ENCODE measurements at regions not wholly inside any gene's neighbourhood (a gene's known extent, or its start where the extent isn't known, plus 50 kb on each side); places are given as distances from the start of the nearest gene placed in this dataset.

DNA sequence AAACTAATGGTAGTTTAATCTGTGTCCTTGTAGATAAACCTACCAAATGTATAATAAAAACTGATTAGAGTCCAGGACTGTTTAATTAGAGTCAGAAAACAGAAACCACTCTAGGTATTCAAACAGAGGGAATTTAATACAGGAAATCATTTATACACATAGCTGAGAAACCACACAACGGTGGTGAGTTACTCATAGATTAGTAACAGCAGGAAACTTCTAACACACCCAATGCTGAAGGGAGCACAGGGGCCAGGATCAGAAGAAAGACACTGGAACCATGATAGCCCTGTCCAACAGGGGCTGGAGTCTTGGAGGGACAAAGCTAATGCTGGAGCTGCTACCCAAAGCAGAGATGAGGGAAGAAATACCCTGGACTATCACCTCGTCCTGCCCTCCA, 321.0 kb downstream of the ACTL7B start:
- no peaks in the 10 kb centered on the region; the same call in 1 of the 2 replicates for H3K9me3 ChIP-seq (ENCODE audit: control insufficient read depth, insufficient read depth, low read length)
- no peak overlapping the region for H3K9ac ChIP-seq (ENCODE audit: low read depth, low read length)
- no peaks in the 10 kb centered on the region for H3K36me3 ChIP-seq (ENCODE audit: insufficient read depth, low read length)
- no peaks in the 10 kb centered on the region for H3K4me1 ChIP-seq (ENCODE audit: insufficient read depth, low read length)

DNA sequence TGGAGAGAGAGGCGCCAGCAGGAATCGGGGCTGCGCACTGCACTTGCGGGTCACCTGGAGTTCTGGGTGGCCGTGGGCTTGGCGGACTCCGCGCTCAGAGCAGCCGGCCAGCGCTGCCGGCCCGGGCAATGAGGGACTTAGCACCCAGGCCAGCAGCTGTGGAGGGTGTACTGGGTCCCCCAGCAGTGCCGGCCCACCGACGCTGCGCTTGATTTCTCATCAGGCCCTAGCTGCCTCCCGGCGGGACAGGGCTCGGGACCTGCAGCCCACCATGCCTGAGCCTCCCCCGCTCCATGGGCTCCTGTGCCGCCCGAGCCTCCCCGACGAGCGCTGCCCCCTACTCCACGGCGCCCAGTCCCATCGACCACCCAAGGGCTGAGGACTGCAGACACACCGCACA, 325.6 kb downstream of the ACTL7B start:
- Histone ChIP-seq H3K9ac (ENCODE audit: low read depth, low read length) (no peak overlapping the region), H3K4me1 (ENCODE audit: insufficient read depth, low read length) (no peaks in the 10 kb centered on the region), H3K36me3 (ENCODE audit: insufficient read depth, low read length) (no peaks in the 10 kb centered on the region), H3K9me3 (ENCODE audit: control insufficient read depth, insufficient read depth, low read length) (no peaks in the 10 kb centered on the region; the same call in 1 of the 2 replicates)

DNA sequence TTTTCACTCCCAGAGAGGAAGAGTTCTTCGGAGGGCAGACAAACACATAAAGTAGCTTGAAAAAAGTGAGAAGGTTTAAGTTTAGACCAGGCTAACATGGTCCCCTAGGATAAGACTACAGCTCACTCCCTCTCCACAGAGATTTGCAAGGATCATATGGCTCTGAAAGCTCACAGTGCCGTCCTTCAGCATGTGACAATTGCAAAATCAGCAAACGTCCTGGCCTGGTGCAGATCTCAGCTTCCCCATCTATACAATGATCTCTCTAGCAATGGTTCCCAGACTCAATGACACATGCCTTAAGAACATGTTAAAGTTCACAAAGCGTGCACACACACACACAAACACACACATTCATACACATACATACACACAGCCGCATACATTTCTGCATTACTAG, 327.6 kb downstream of the ACTL7B start:
- Histone ChIP-seq H3K4me1 (ENCODE audit: insufficient read depth, low read length) (no peaks in the 10 kb centered on the region), H3K9ac (ENCODE audit: low read depth, low read length) (no peak overlapping the region), H3K36me3 (ENCODE audit: insufficient read depth, low read length) (no peaks in the 10 kb centered on the region), H3K9me3 (ENCODE audit: control insufficient read depth, insufficient read depth, low read length) (no peaks in the 10 kb centered on the region; the same call in 1 of the 2 replicates)

DNA sequence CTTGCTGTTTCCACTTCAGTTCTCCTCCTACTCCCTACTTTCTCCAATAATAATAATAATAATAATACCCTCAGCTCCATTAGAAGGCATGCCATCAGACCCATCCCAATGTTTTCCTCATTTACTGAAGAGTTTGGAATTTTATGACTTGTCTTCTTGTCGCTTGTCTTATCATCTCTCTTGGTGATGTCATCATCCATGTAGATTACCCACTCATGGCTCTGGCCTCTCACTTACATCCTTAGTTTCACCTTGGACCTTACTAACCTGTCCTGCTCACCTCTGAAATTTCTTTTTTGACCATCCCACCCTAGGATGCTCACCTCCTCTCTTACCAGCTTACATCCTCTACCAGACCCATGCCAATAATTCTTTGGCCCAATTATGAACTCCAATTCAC, 329.3 kb downstream of the ACTL7B start:
- no peaks in the 10 kb centered on the region for H3K36me3 ChIP-seq (ENCODE audit: insufficient read depth, low read length)
- H3K4me1 ChIP-seq (ENCODE audit: insufficient read depth, low read length): no peaks in the 10 kb centered on the region
- H3K9me3 ChIP-seq (ENCODE audit: control insufficient read depth, insufficient read depth, low read length): no peaks in the 10 kb centered on the region; the same call in 1 of the 2 replicates
- H3K9ac ChIP-seq (ENCODE audit: low read depth, low read length): no peak overlapping the region

DNA sequence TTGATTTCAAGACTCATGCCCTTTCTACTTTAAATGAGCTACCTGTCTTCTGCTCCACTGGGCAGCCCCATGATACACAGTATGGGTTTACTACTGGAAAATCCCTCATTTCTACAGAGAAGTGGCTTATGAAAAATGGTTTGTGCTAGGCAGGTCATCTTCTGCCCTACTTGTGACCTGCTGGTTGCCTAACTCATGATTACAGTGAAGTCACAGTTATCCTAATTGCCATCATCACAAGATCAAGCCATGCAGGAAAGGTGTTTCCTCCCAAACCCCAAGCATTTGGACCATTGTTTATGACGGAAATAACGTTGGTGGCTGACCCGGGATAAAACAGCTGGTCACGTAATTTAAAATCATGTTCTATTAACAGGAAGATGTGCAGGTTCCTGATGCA, 330.6 kb downstream of the ACTL7B start:
- Histone ChIP-seq H3K36me3 (ENCODE audit: insufficient read depth, low read length) (no peaks in the 10 kb centered on the region), H3K9me3 (ENCODE audit: control insufficient read depth, insufficient read depth, low read length) (no peaks in the 10 kb centered on the region; the same call in 1 of the 2 replicates), H3K9ac (ENCODE audit: low read depth, low read length) (no peak overlapping the region), H3K4me1 (ENCODE audit: insufficient read depth, low read length) (no peaks in the 10 kb centered on the region)

DNA sequence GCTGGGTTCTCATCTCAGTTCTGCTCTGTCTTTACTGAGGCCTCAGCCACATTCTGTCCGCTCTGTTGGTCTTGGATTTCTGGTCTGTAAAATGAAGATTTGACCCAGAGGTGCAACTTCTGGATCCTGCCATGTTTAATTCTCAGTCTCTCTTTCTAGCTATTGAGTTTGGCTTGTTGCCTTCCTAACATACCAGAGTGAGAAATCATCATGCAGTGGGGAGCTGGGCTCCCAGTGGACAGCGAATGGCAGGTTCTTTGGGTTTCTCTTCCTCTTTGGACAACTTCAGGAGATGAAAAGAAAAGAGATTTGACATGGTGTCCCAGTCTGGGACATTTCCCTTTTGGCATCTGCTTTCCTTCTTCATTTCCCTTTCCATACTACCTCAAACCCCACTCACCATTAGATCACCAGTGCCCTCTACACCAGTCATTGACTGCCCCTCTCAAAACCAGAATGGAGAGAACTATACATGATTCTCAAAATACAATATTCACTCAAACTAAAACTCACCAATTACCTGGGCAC, 334.7 kb downstream of the ACTL7B start:
- H3K9me3 ChIP-seq (ENCODE audit: control insufficient read depth, insufficient read depth, low read length): no peaks in the 10 kb centered on the region
- no peaks in the 10 kb centered on the region for H3K36me3 ChIP-seq (ENCODE audit: insufficient read depth, low read length)

DNA sequence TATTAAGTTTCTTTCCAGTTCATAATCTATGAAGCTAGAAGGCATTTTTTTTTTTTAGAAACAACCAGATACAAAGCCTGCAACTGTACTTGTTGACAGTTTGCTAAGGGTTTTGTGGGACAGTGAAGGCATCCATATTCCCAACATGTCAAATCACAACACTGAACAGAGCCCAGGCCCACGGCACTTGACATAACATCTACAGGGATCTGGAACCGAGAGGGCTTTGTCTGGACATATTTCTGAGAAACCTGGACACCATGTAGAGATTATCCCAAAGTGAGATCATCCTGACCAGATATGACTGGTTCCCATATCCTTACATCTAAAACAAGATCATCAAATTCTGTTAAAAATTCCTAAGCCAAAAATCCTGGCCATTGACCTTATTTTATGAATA, 336.3 kb downstream of the ACTL7B start:
- H3K4me1 ChIP-seq (ENCODE audit: insufficient read depth, low read length): no peaks in the 10 kb centered on the region
- H3K9me3 ChIP-seq (ENCODE audit: control insufficient read depth, insufficient read depth, low read length): no peaks in the 10 kb centered on the region
- no peak overlapping the region for H3K9ac ChIP-seq (ENCODE audit: low read depth, low read length)
- H3K36me3 ChIP-seq (ENCODE audit: insufficient read depth, low read length): no peaks in the 10 kb centered on the region

More for the DNA sequence above, 334.7 kb downstream of the ACTL7B start:
- H3K9ac ChIP-seq (ENCODE audit: low read depth, low read length): no peak overlapping the region
- no peaks in the 10 kb centered on the region for H3K4me1 ChIP-seq (ENCODE audit: insufficient read depth, low read length)

DNA sequence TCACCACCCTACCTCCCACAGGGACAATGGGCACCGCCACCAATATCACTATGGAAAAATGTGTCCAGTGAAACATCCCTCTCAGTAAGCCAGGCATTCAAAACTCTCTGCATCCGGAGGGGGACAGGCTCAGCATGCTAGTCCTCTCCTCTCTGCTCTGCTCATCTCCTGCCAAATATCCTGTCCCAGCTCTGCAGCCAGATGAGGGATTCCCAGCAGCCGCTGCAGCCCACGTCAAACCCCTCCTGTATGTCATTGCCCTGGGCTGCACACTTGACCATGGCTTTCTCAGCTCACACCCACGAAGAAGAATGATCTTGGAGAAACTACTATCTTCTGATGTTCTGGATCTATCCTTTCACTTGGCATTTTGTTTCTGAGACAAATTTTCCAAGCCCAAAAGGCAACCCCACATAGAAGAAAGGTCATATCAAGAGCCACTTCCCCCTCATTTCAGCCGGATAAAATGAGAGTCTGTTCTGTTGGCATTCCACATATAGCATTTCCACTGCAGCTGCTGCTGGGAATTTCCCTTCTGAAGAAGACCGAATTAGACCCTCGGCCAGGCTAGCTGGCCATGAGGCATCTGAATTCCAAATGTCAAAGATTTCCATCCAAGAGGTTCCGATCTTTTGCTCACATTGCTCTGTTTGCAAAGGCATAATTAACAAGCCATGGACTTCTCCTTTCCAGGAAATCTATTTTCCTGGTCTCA, 338.0 kb downstream of the ACTL7B start:
- H3K9ac ChIP-seq (ENCODE audit: low read depth, low read length): no peak overlapping the region

DNA sequence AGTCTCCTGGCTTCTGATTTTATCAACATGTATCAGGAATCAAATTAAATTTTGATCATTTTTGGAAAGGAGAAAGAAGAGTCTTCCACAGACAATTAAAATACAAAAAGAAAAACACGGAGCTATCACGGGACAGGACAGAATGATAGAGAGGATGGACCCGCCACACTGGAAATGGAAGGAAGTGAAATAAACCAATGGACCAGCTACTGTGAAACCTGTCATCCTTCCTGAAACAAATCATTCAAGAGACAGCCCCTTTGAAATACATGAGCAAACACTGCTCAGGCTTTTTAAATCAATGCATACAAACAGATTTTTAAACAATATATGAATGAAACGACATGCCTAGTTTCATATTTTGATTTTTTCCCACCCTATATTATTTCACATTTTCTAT, 339.4 kb downstream of the ACTL7B start:
- Histone ChIP-seq H3K4me1 (ENCODE audit: insufficient read depth, low read length) (no peaks in the 10 kb centered on the region), H3K9ac (ENCODE audit: low read depth, low read length) (no peak overlapping the region), H3K36me3 (ENCODE audit: insufficient read depth, low read length) (no peaks in the 10 kb centered on the region), H3K9me3 (ENCODE audit: control insufficient read depth, insufficient read depth, low read length) (no peaks in the 10 kb centered on the region)

More for the DNA sequence above, 338.0 kb downstream of the ACTL7B start:
- no peaks in the 10 kb centered on the region for H3K36me3 ChIP-seq (ENCODE audit: insufficient read depth, low read length)
- H3K9me3 ChIP-seq (ENCODE audit: control insufficient read depth, insufficient read depth, low read length): no peaks in the 10 kb centered on the region
- H3K4me1 ChIP-seq (ENCODE audit: insufficient read depth, low read length): no peaks in the 10 kb centered on the region

DNA sequence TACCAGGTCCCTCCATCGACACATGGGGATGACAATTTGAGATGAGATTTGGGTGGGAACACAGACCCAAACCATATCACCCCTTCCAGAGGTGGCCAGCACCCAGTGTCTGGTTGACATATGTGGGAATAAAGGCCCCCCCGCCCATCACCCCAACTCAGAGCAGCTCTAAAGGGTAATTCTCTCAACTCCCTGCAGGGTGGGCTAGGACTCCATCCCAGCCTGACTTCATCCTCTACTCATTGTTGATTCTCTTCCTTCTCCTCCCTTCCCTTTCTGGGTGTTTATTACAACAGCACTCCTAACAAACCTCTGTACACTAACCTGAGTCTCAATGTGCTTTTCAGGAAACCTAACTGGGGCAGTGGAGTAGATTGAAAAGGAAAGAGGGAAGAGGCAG, 339.9 kb downstream of the ACTL7B start:
- Histone ChIP-seq H3K4me1 (ENCODE audit: insufficient read depth, low read length) (no peaks in the 10 kb centered on the region), H3K9ac (ENCODE audit: low read depth, low read length) (no peak overlapping the region), H3K9me3 (ENCODE audit: control insufficient read depth, insufficient read depth, low read length) (no peaks in the 10 kb centered on the region), H3K36me3 (ENCODE audit: insufficient read depth, low read length) (no peaks in the 10 kb centered on the region)

DNA sequence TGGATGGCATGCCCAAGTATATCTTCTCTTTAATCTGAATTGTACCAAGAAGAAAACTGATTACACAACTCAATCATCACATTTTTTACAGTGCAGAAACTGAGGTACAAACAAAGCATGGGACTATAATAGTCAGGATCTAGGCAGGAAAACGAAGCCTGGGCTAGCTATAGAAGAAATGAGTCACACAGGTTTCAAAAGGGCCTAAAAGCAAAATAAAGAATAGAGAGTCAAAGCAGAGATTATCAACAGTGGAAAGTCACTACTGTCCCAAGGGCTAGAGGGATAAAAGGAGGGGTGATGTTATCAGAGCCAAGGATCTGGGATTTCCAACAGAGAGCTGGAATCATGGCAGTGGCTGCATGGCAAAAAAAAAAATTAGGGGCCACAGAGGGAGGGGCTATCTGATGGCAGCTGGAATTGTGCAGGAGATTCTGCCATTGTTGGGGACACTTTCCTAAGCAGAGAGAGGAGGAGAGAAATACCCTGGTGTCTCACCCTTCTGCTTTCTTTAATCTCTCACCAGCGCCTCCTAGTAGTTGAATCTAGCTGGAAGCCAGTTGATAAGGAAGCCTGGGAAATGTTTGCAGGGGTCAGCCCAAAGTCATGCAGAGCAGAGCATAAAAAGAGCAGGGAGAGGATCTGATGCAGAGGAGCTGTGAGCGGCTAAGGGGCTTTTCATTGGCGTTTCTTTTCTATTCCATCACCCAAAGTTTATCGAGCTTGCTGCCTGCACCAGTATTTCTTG, 343.2 kb downstream of the ACTL7B start:
- Histone ChIP-seq H3K9me3 (ENCODE audit: control insufficient read depth, insufficient read depth, low read length) (no peaks in the 10 kb centered on the region), H3K4me1 (ENCODE audit: insufficient read depth, low read length) (no peaks in the 10 kb centered on the region), H3K36me3 (ENCODE audit: insufficient read depth, low read length) (no peaks in the 10 kb centered on the region), H3K9ac (ENCODE audit: low read depth, low read length) (no peak overlapping the region)

DNA sequence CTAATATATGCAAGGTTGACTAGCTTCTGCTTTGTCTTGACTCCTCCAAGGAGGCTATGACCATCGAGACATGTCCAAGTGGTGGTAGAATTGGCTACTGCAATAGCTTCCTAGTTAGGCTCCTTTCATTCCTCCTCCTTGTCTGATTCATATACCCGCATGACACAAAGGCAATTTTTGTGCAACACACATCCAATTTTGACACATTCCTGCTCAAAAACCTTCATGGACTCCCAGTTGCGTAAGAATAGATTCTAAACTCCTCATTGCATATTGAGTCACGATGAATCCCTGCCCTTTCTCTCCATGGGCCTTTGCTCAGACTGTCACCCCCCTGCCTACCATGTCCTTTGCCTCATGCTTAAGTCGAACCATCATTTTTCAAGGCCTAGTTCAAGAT, 344.5 kb downstream of the ACTL7B start:
- no peaks in the 10 kb centered on the region for H3K36me3 ChIP-seq (ENCODE audit: insufficient read depth, low read length)
- no peaks in the 10 kb centered on the region for H3K9me3 ChIP-seq (ENCODE audit: control insufficient read depth, insufficient read depth, low read length)
- no peaks in the 10 kb centered on the region for H3K4me1 ChIP-seq (ENCODE audit: insufficient read depth, low read length)
- H3K9ac ChIP-seq (ENCODE audit: low read depth, low read length): no peak overlapping the region

DNA sequence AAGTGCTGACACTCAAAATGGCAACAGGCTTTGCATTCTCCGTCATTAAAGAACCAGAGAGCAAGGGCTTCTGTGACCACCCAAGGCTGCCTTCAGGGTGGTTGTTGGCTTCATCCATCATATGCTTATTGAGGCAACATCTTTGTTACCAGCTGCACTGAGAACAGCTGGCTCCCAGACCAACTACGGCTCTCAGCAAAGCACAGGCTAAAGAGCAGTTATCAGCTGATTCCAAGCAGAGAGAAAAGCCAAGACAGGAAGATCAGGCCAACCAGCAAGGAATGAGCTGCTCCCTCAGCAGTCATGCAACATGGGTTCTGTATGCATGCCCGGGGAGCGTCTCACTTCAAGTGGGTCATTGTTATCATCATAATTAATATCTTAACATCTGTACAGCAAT, 358.9 kb downstream of the ACTL7B start:
- no peaks in the 10 kb centered on the region for H3K4me1 ChIP-seq (ENCODE audit: insufficient read depth, low read length)
- no peak overlapping the region for H3K9ac ChIP-seq (ENCODE audit: low read depth, low read length)
- no peaks in the 10 kb centered on the region; the same call in 1 of the 2 replicates for H3K36me3 ChIP-seq (ENCODE audit: insufficient read depth, low read length)
- H3K9me3 ChIP-seq (ENCODE audit: control insufficient read depth, insufficient read depth, low read length): peaks cover 6% of the 10 kb centered on the region

DNA sequence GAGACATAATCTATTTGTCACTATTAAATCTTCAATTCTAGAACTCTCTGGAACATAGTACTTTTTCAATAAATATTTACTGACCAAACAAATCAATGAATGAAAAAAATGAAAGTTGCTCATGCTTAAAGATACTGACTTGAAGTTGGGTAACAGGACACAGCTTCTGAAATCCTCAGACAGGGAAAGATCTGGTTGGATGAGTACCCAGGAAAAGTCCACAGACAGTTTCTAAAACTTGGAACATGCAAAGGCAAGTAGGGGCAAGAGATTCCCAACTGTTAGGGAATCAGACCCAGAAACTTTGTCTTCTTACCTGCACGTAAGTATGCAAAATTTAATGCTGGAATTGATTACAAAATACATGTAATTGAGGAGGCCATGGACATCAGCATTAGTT, 366.2 kb downstream of the ACTL7B start:
- no peaks in the 10 kb centered on the region for H3K4me1 ChIP-seq (ENCODE audit: insufficient read depth, low read length)
- H3K9me3 ChIP-seq (ENCODE audit: control insufficient read depth, insufficient read depth, low read length): no peaks in the 10 kb centered on the region
- H3K9ac ChIP-seq (ENCODE audit: low read depth, low read length): no peak overlapping the region
- H3K36me3 ChIP-seq (ENCODE audit: insufficient read depth, low read length): no peaks in the 10 kb centered on the region

DNA sequence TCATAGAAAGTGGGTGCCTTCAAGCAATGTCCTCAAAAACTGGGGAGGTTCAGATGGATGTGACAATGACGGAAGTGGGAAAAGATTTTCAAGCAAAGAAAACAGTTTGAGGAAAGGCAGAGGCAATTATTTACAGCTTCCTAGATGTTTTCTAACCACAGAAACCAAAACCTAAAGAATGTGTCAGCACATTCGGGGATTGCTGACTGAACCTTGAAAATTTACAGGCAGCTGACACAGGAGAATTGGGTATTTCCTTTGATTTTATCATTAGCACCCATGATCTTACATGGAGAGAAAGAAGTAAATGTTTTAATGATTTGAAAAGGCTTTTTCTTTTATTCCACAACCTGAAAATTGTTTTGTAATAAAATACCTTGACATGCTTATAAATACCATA, 369.0 kb downstream of the ACTL7B start:
- Histone ChIP-seq H3K36me3 (ENCODE audit: insufficient read depth, low read length) (no peaks in the 10 kb centered on the region), H3K9ac (ENCODE audit: low read depth, low read length) (no peak overlapping the region), H3K9me3 (ENCODE audit: control insufficient read depth, insufficient read depth, low read length) (no peaks in the 10 kb centered on the region), H3K4me1 (ENCODE audit: insufficient read depth, low read length) (no peaks in the 10 kb centered on the region)

Measured in ES-I3 (cell line).